Karpas-422 (cell line): ENCODE measurements at regions not wholly inside any gene's neighbourhood (a gene's known extent, or its start where the extent isn't known, plus 50 kb on each side); places are given as distances from the start of the nearest gene placed in this dataset.

Experiments
- DNase-seq: peaks from one replicate; pipeline ENCODE4 v3.0.0-alpha.2; 2015
- H2AFZ ChIP-seq: fragments of 200-600 bp; sonication (generic); 2 replicates; pipeline ENCODE4 v1.6.1; 2014; ENCODE audit warnings: antibody characterized with exemption, low read length, mixed read lengths
- H3K27ac ChIP-seq: fragments of 200-600 bp; sonication (generic); 2 replicates; pipeline ENCODE4 v1.5.1; 2014; ENCODE audit warnings: mild to moderate bottlenecking, low read length, moderate library complexity
- H3K27me3 ChIP-seq: fragments of 200-600 bp; sonication (generic); 2 replicates; pipeline ENCODE4 v1.6.1; 2014; ENCODE audit warnings: low read length, mixed read lengths
- H3K36me3 ChIP-seq: fragments of 200-600 bp; sonication (generic); 2 replicates; pipeline ENCODE4 v1.6.1; 2014; ENCODE audit warnings: low read length, mixed read lengths; ENCODE audit not compliant: insufficient read depth
- H3K4me1 ChIP-seq: fragments of 200-600 bp; sonication (generic); 2 replicates; pipeline ENCODE4 v1.6.1; 2014; ENCODE audit warnings: mild to moderate bottlenecking, low read length, mixed read lengths
- H3K4me2 ChIP-seq: fragments of 200-600 bp; sonication (generic); 2 replicates; pipeline ENCODE4 v1.6.1; 2014; ENCODE audit warnings: low read length, low read depth, mild to moderate bottlenecking; ENCODE audit not compliant: poor library complexity, severe bottlenecking
- H3K4me3 ChIP-seq: fragments of 200-600 bp; sonication (generic); 2 replicates; pipeline ENCODE4 v1.5.1; 2014; ENCODE audit warnings: mild to moderate bottlenecking, antibody characterized with exemption, low read length, mixed read lengths
- H3K79me2 ChIP-seq: fragments of 200-600 bp; sonication (generic); 2 replicates; pipeline ENCODE4 v1.6.1; 2014; ENCODE audit warnings: mild to moderate bottlenecking, low read length, mixed read lengths
- H3K9ac ChIP-seq: fragments of 200-600 bp; sonication (generic); 2 replicates; pipeline ENCODE4 v1.6.0; 2014; ENCODE audit warnings: low read length
- H3K9me2 ChIP-seq: fragments of 200-600 bp; sonication (generic), shearing (Covaris generic); replicated peaks from 2 replicates; pipeline ENCODE4 v1.6.0; 2014; ENCODE audit warnings: mild to moderate bottlenecking, low read length, moderate library complexity; ENCODE audit not compliant: insufficient read depth
- H3K9me3 ChIP-seq: fragments of 300-700, 200-600 bp; sonication (generic); 2 replicates; pipeline ENCODE4 v1.6.1; 2014; ENCODE audit warnings: low read length, mixed read lengths
- H4K20me1 ChIP-seq: fragments of 200-600 bp; sonication (generic); 2 replicates; pipeline ENCODE4 v1.6.1; 2014; ENCODE audit warnings: mild to moderate bottlenecking, antibody characterized with exemption, low read length, low read depth; ENCODE audit not compliant: insufficient read depth

DNA sequence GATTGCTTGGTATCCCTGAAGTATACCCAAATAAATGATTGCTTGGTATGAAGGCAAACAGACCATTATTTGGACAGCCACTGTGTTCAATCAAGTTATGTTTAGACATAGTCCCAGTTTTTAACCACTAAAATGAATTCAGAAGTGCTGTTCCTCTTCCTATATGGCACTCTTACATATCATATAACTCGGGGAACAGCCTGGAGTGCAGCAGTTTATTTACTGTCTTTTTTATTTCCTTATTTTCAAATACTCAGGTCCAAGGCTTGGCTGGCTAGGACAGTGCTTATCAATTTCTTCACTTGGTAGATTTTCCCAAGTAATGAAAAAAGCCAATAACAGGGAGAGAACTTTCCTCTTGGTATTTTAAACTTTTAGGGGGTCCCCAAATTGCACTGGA lies 58.6 kb upstream of the CCDC112 start:
- Histone ChIP-seq H3K9ac (no peak overlapping the region), H3K9me3 (no peaks in the 10 kb centered on the region), H3K36me3 (no peaks in the 10 kb centered on the region), H3K4me2 (no peak overlapping the region), H3K27me3 (no peaks in the 10 kb centered on the region; the same call in 1 of the 2 replicates), H3K9me2 (no peaks in the 10 kb centered on the region), H2AFZ (no peak overlapping the region), H3K79me2 (no peaks in the 10 kb centered on the region), H3K4me1 (no peaks in the 10 kb centered on the region), H3K27ac (no peak overlapping the region), H3K4me3 (no peak overlapping the region), H4K20me1 (no peaks in the 10 kb centered on the region)
- no peak for DNase-seq

DNA sequence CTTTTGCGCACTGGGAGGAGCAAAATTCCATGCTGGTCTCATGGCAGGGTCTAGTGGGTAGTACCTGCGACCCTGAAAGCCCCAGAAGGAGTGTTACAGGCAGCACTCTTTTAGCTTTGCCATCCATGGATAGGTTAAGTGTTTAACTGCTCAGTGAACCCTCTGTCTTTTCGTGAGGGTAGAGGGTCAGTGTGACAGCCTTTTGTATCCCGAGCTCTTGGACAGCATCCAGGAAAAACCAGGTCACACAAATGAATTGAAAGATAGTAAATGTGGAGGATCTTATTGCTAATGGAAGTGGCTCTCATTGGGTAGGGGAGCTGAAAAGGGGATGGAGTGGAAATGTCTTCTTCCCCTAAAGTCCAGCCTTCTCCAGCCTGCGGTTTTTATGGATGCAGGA lies 57.8 kb upstream of the CCDC112 start:
- Histone ChIP-seq H3K4me1 (no peaks in the 10 kb centered on the region), H3K36me3 (no peaks in the 10 kb centered on the region), H4K20me1 (no peaks in the 10 kb centered on the region), H3K4me3 (no peak overlapping the region), H3K9ac (no peak overlapping the region), H3K79me2 (no peaks in the 10 kb centered on the region), H3K27me3 (no peaks in the 10 kb centered on the region; the same call in 1 of the 2 replicates), H3K9me2 (no peaks in the 10 kb centered on the region), H3K27ac (no peak overlapping the region), H3K4me2 (no peak overlapping the region), H3K9me3 (no peaks in the 10 kb centered on the region), H2AFZ (no peak overlapping the region)
- DNase-seq, result no peak

- no peaks in the 10 kb centered on the region for H3K4me1 ChIP-seq
- H3K79me2 ChIP-seq, result no peaks in the 10 kb centered on the region
- DNase-seq, result no peak
- no peaks in the 10 kb centered on the region; the same call in 1 of the 2 replicates for H3K27me3 ChIP-seq
- H3K9me3 ChIP-seq, result no peaks in the 10 kb centered on the region
- no peak overlapping the region for H3K9ac ChIP-seq
- no peak overlapping the region for H3K27ac ChIP-seq
- no peak overlapping the region for H3K4me3 ChIP-seq
- no peaks in the 10 kb centered on the region for H3K9me2 ChIP-seq
- H2AFZ ChIP-seq, result no peak overlapping the region
- no peaks in the 10 kb centered on the region for H4K20me1 ChIP-seq
- no peak overlapping the region for H3K4me2 ChIP-seq
- no peaks in the 10 kb centered on the region for H3K36me3 ChIP-seq
These were observed 56.1 kb upstream of the CCDC112 start for GRCh38 chr5:115352571-115352970.

GRCh38 chr5:115351356-115352195 lies 55.1 kb upstream of the CCDC112 start:
- Histone ChIP-seq H3K4me3 (no peak overlapping the region), H3K27ac (no peak overlapping the region), H3K79me2 (no peaks in the 10 kb centered on the region), H3K9me3 (no peaks in the 10 kb centered on the region), H3K4me2 (no peak overlapping the region), H3K4me1 (no peaks in the 10 kb centered on the region), H3K9me2 (no peaks in the 10 kb centered on the region), H3K36me3 (no peaks in the 10 kb centered on the region), H2AFZ (no peak overlapping the region), H3K9ac (no peak overlapping the region), H4K20me1 (no peaks in the 10 kb centered on the region), H3K27me3 (no peaks in the 10 kb centered on the region; the same call in 1 of the 2 replicates)
- DNase-seq, result no peak

- Histone ChIP-seq H3K9ac (no peak overlapping the region), H3K27ac (no peak overlapping the region), H3K4me3 (no peak overlapping the region), H2AFZ (no peak overlapping the region), H3K27me3 (no peaks in the 10 kb centered on the region; the same call in 1 of the 2 replicates), H3K36me3 (no peaks in the 10 kb centered on the region), H4K20me1 (no peaks in the 10 kb centered on the region), H3K9me2 (no peaks in the 10 kb centered on the region), H3K4me1 (no peaks in the 10 kb centered on the region), H3K79me2 (no peaks in the 10 kb centered on the region), H3K9me3 (no peaks in the 10 kb centered on the region), H3K4me2 (no peak overlapping the region)
- DNase-seq, result no peak
These were observed 54.4 kb upstream of the CCDC112 start for GRCh38 chr5:115350894-115351293.

DNA sequence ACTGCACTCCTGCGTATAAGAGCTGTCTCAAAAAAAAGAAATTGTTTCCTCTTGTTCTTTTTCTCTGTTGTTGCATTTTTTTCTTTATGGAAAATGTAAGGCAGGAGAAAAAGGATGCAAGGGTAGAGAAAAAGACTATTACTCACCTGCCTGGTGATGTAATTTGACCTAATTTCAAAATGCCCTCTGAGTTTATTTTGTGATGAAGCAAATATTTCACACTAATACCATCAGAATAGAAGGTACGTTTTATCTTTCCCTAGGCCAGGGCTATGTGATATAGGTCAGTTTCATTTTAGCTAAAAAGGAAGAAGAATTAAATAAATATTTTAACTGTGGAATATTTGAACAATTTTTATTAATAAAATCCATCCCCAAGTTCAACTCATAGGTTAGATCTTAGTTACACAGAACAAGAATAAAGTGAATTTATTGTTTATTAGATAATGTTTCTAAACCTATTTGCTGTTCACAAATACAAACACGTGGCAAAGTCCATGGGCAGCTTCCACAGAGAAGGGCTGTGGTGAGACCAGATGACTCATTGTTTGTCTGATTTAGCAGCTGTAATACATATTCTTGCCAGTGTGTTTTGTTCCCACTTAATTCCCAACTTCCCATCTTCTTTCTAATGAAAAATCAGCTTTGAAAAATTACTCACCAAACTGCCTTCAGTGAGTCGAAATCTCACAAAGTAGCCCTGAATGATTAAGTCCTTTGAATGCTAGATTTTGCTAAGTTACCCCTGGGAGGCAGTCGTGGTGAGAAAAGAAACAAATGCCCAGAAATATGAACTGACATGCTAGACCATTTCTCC lies 52.8 kb upstream of the CCDC112 start:
- Histone ChIP-seq H3K9me2 (no peaks in the 10 kb centered on the region), H3K4me2 (no peak overlapping the region), H3K27ac (no peak overlapping the region), H3K9ac (no peak overlapping the region), H3K4me3 (no peak overlapping the region), H3K36me3 (no peaks in the 10 kb centered on the region), H4K20me1 (no peaks in the 10 kb centered on the region), H3K27me3 (no peaks in the 10 kb centered on the region; the same call in 1 of the 2 replicates), H3K4me1 (no peaks in the 10 kb centered on the region), H3K79me2 (no peaks in the 10 kb centered on the region), H2AFZ (no peak overlapping the region), H3K9me3 (no peaks in the 10 kb centered on the region)
- no peak for DNase-seq

GRCh38 chr5:115348175-115348574 lies 51.7 kb upstream of the CCDC112 start:
- H3K79me2 ChIP-seq, result no peaks in the 10 kb centered on the region
- no peak overlapping the region for H3K4me2 ChIP-seq
- no peaks in the 10 kb centered on the region for H3K9me2 ChIP-seq
- no peak for DNase-seq
- H3K27me3 ChIP-seq, result no peaks in the 10 kb centered on the region; the same call in 1 of the 2 replicates
- no peak overlapping the region for H3K27ac ChIP-seq
- H3K4me1 ChIP-seq, result no peaks in the 10 kb centered on the region
- H2AFZ ChIP-seq, result no peak overlapping the region
- no peak overlapping the region for H3K9ac ChIP-seq
- no peaks in the 10 kb centered on the region for H3K36me3 ChIP-seq
- no peak overlapping the region for H3K4me3 ChIP-seq
- H4K20me1 ChIP-seq, result no peaks in the 10 kb centered on the region
- no peaks in the 10 kb centered on the region for H3K9me3 ChIP-seq
